ENCODE measurements at regions not wholly inside any gene's neighbourhood (a gene's known extent, or its start where the extent isn't known, plus 50 kb on each side); places are given as distances from the start of the nearest gene placed in this dataset.

DNA sequence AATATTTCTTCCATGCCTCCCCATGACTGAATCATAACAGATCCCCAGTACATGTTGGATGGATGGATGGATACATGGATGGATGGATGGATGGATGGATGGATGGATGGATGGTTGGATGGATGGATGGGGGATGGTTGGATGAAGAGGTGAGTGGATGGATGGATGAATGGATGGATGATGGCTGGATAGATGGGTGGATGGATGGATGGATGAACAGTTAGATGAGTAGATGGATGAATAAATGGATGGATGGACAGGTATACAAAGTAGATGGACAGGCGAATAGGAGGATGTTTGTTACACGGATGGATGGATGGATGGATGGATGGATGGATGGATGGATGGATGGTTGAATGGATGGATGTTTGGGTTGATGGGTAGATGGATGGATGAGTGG is 120.0 kb upstream of the HAND1 start:
- TF ChIP-seq POLR2A (IDR thresholded peaks at IDR 0.05) (no peak), POLR2AphosphoS5 (IDR thresholded peaks at IDR 0.05; ENCODE audit: insufficient read depth in 1 of 2, low read depth in 1 of 2) (no peak)

Data from vagina (tissue), 2 donors.